Epithelial cell of esophagus (primary cell): ENCODE measurements at regions not wholly inside any gene's neighbourhood (a gene's known extent, or its start where the extent isn't known, plus 50 kb on each side); places are given as distances from the start of the nearest gene placed in this dataset.

Experiments
- DNase-seq: peaks from one replicate; pipeline ENCODE4 v3.0.0; 2010; ENCODE audit warnings: low read depth
- H3K4me3 ChIP-seq: 2 replicates; pipeline ENCODE4 v1.5.1; 2011; ENCODE audit warnings: mild to moderate bottlenecking, low read length, control low read depth
- CTCF ChIP-seq: IDR thresholded peaks from 2 replicates; pipeline ENCODE4 v1.5.1; 2011; ENCODE audit warnings: low read depth, mild to moderate bottlenecking, low read length, control low read depth, inconsistent platforms; ENCODE audit not compliant: insufficient read depth; ENCODE audit errors: missing control alignments

GRCh38 chr3:118550122-118550521, 484.5 kb downstream of the IGSF11 start:
- no peak overlapping the region for H3K4me3 ChIP-seq
- TF ChIP-seq CTCF = no peak
- DNase-seq = no peak

GRCh38 chr3:118550556-118550955, 484.1 kb downstream of the IGSF11 start:
- TF ChIP-seq CTCF = no peak
- no peak for DNase-seq
- no peak overlapping the region for H3K4me3 ChIP-seq

- no peak for TF ChIP-seq CTCF
- no peak for DNase-seq
- no peak overlapping the region for H3K4me3 ChIP-seq
Measured at GRCh38 chr3:118554148-118554838, 480.4 kb downstream of the IGSF11 start.

GRCh38 chr3:118556983-118557382, 477.7 kb downstream of the IGSF11 start:
- no peak overlapping the region for H3K4me3 ChIP-seq
- TF ChIP-seq CTCF = no peak

GRCh38 chr3:118557513-118557912, 477.1 kb downstream of the IGSF11 start:
- no peak for DNase-seq
- H3K4me3 ChIP-seq = no peak overlapping the region
- no peak for TF ChIP-seq CTCF

More at GRCh38 chr3:118556983-118557382, 477.7 kb downstream of the IGSF11 start:
- DNase-seq = no peak

- no peak for TF ChIP-seq CTCF
- no peak overlapping the region for H3K4me3 ChIP-seq
- DNase-seq = peak; percentile 57
Measured at GRCh38 chr3:118559286-118559685, 475.4 kb downstream of the IGSF11 start.

GRCh38 chr3:118564800-118565199, 469.8 kb downstream of the IGSF11 start:
- no peak for DNase-seq
- H3K4me3 ChIP-seq = no peak overlapping the region
- no peak for TF ChIP-seq CTCF
